H9 (cell line): ENCODE measurements at regions not wholly inside any gene's neighbourhood (a gene's known extent, or its start where the extent isn't known, plus 50 kb on each side); places are given as distances from the start of the nearest gene placed in this dataset.

ENCODE experiments used
- DNase-seq: peaks from one replicate; pipeline ENCODE4 v3.0.0-alpha.2; 2017
- H2AFZ ChIP-seq: one replicate; pipeline ENCODE4 v1.6.1; 2013; ENCODE audit warnings: mild to moderate bottlenecking, low read length, control low read depth, moderate library complexity
- H2AK5ac ChIP-seq: 2 replicates; pipeline ENCODE4 v1.6.1; 2013; ENCODE audit warnings: low read length, control low read depth, mixed read lengths; ENCODE audit not compliant: insufficient read length
- H2BK120ac ChIP-seq: one replicate; pipeline ENCODE4 v1.6.1; 2013; ENCODE audit warnings: low read depth, mild to moderate bottlenecking, low read length, control low read depth, inconsistent platforms; ENCODE audit not compliant: poor library complexity, severe bottlenecking
- H2BK12ac ChIP-seq: 2 replicates; pipeline ENCODE4 v1.6.1; 2013; ENCODE audit warnings: low read length, control low read depth, mixed read lengths, low read depth; ENCODE audit not compliant: insufficient read length
- H2BK15ac ChIP-seq: 2 replicates; pipeline ENCODE4 v1.6.1; 2013; ENCODE audit warnings: low read depth, low read length, control low read depth
- H2BK20ac ChIP-seq: one replicate; pipeline ENCODE4 v1.6.1; 2013; ENCODE audit warnings: low read depth, mild to moderate bottlenecking, low read length, control low read depth, inconsistent platforms; ENCODE audit not compliant: poor library complexity, severe bottlenecking
- H2BK5ac ChIP-seq: 2 replicates; pipeline ENCODE4 v1.6.1; 2013; ENCODE audit warnings: low read length, control low read depth, mixed read lengths; ENCODE audit not compliant: insufficient read length
- H3K14ac ChIP-seq: 2 replicates; pipeline ENCODE4 v1.6.1; 2013; ENCODE audit warnings: low read length, control low read depth; ENCODE audit not compliant: insufficient read depth
- H3K18ac ChIP-seq: 2 replicates; pipeline ENCODE4 v1.6.1; 2013; ENCODE audit warnings: low read depth, mild to moderate bottlenecking, mixed read lengths, low read length, control low read depth; ENCODE audit not compliant: insufficient read length
- H3K23ac ChIP-seq: 2 replicates; pipeline ENCODE4 v1.6.1; 2013; ENCODE audit warnings: low read length, control low read depth, mixed read lengths, low read depth; ENCODE audit not compliant: insufficient read length
- H3K23me2 ChIP-seq: 2 replicates; pipeline ENCODE4 v1.6.1; 2013; ENCODE audit warnings: low read depth, mild to moderate bottlenecking, mixed read lengths, low read length, control low read depth; ENCODE audit not compliant: insufficient read length, poor library complexity, severe bottlenecking
- H3K27ac ChIP-seq: 2 replicates; pipeline ENCODE4 v1.5.1; 2013; ENCODE audit warnings: low read length, control low read depth, mixed read lengths, low read depth; ENCODE audit not compliant: insufficient read length
- H3K27me3 ChIP-seq: 2 replicates; pipeline ENCODE4 v1.6.1; 2013; ENCODE audit warnings: low read length, control low read depth, inconsistent platforms; ENCODE audit not compliant: insufficient read depth
- H3K4ac ChIP-seq: 2 replicates; pipeline ENCODE4 v1.6.1; 2013; ENCODE audit warnings: low read depth, mild to moderate bottlenecking, control low read depth, inconsistent platforms, low read length, moderate library complexity
- H3K4me1 ChIP-seq: 2 replicates; pipeline ENCODE4 v1.6.1; 2013; ENCODE audit warnings: low read length, control low read depth, inconsistent platforms; ENCODE audit not compliant: insufficient read depth
- H3K4me2 ChIP-seq: 2 replicates; pipeline ENCODE4 v1.6.1; 2013; ENCODE audit warnings: low read length, control low read depth, mixed read lengths; ENCODE audit not compliant: insufficient read length, insufficient read depth
- H3K56ac ChIP-seq: 2 replicates; pipeline ENCODE4 v1.6.1; 2013; ENCODE audit warnings: low read depth, mild to moderate bottlenecking, mixed read lengths, low read length, control low read depth; ENCODE audit not compliant: insufficient read length
- H3K79me1 ChIP-seq: 2 replicates; pipeline ENCODE4 v1.6.1; 2013; ENCODE audit warnings: low read depth, mild to moderate bottlenecking, moderate library complexity, low read length, control low read depth, inconsistent platforms; ENCODE audit not compliant: insufficient read depth, poor library complexity, severe bottlenecking
- H3K79me2 ChIP-seq: 2 replicates; pipeline ENCODE4 v1.6.1; 2013; ENCODE audit warnings: low read length, control low read depth, inconsistent platforms; ENCODE audit not compliant: insufficient read depth
- H3K9ac ChIP-seq: 2 replicates; pipeline ENCODE4 v1.6.1; 2013; ENCODE audit warnings: low read length, control low read depth, mixed read lengths; ENCODE audit not compliant: insufficient read length; ENCODE audit errors: extremely low read depth
- H3K9me3 ChIP-seq: one replicate; pipeline ENCODE4 v1.6.1; 2013; ENCODE audit warnings: low read depth, low read length, inconsistent platforms; ENCODE audit not compliant: control insufficient read depth
- H3T11ph ChIP-seq: one replicate; pipeline ENCODE4 v1.6.1; 2013; ENCODE audit warnings: mild to moderate bottlenecking, low read length, control low read depth, inconsistent platforms
- H4K20me1 ChIP-seq: one replicate; pipeline ENCODE4 v1.6.1; 2013; ENCODE audit not compliant: control insufficient read depth, insufficient read length, insufficient read depth
- H4K5ac ChIP-seq: 2 replicates; pipeline ENCODE4 v1.6.1; 2013; ENCODE audit warnings: low read depth, mild to moderate bottlenecking, mixed read lengths, low read length, control low read depth; ENCODE audit not compliant: insufficient read length
- H4K8ac ChIP-seq: replicated peaks from 2 replicates; pipeline ENCODE4 v1.6.1; 2013; ENCODE audit warnings: low read length, control low read depth, mixed read lengths, low read depth; ENCODE audit not compliant: insufficient read length
- H4K91ac ChIP-seq: 2 replicates; pipeline ENCODE4 v1.6.1; 2013; ENCODE audit warnings: low read depth, mild to moderate bottlenecking, moderate library complexity, mixed read lengths, low read length, control low read depth; ENCODE audit not compliant: insufficient read length
- H3K27ac Mint-ChIP-seq, 3 experiments: 2 replicates in 2 of 3; 3 replicates in 1 of 3; pipeline ENCODE4 v1.8.0; 2020 to 2021; ENCODE audit warnings: mixed read lengths in 3 of 3, mild to moderate bottlenecking in 1 of 3, moderate library complexity in 1 of 3
- H3K27me3 Mint-ChIP-seq: 2 replicates; pipeline ENCODE4 v1.8.0; 2021; ENCODE audit warnings: low read depth, mild to moderate bottlenecking, moderate library complexity, mixed read lengths
- H3K36me3 Mint-ChIP-seq, 3 experiments: 2 replicates in 2 of 3; 3 replicates in 1 of 3; pipeline ENCODE4 v1.8.0; 2020 to 2021; ENCODE audit warnings: low read depth in 3 of 3, mixed read lengths in 3 of 3; ENCODE audit not compliant: insufficient read depth in 1 of 3
- H3K4me1 Mint-ChIP-seq, 2 experiments: 2 replicates each; pipeline ENCODE4 v1.8.0; 2020; ENCODE audit warnings: mixed read lengths in 2 of 2
- H3K4me3 Mint-ChIP-seq, 2 experiments: 2 replicates in 1 of 2; 3 replicates in 1 of 2; pipeline ENCODE4 v1.8.0; 2020 to 2021; ENCODE audit warnings: mild to moderate bottlenecking in 2 of 2, mixed read lengths in 2 of 2, moderate library complexity in 1 of 2
- H3K9me3 Mint-ChIP-seq, 2 experiments: 2 replicates in 1 of 2; 3 replicates in 1 of 2; pipeline ENCODE4 v1.8.0; 2020; ENCODE audit warnings: mild to moderate bottlenecking in 2 of 2, mixed read lengths in 2 of 2, moderate library complexity in 1 of 2
- CTCF ChIP-seq: fragments of 200-600 bp; sonication (generic); conservative IDR thresholded peaks from 3 replicates; pipeline ENCODE4 v1.8.0; 2021; ENCODE audit warnings: antibody characterized with exemption, mild to moderate bottlenecking

GRCh38 chr6:122918714-122919113, 77.3 kb upstream of the CLVS2 start:
- no peak overlapping the region for H3T11ph ChIP-seq
- H2AFZ ChIP-seq = no peak overlapping the region
- H3K36me3 Mint-ChIP-seq = peaks cover 0 to 19% (median 0%) of the 10 kb centered on the region in 3 experiments; a peak in 3 of 7 replicates
- H4K8ac ChIP-seq = no peak overlapping the region
- no peaks in the 10 kb centered on the region for H3K9me3 ChIP-seq
- no peak overlapping the region for H3K27ac Mint-ChIP-seq
- H2BK120ac ChIP-seq = no peak overlapping the region
- H3K23me2 ChIP-seq = no peaks in the 10 kb centered on the region
- H3K4me1 ChIP-seq = no peaks in the 10 kb centered on the region
- H3K56ac ChIP-seq = no peak overlapping the region
- no peak overlapping the region for H3K23ac ChIP-seq
- no peak overlapping the region for H2AK5ac ChIP-seq
- no peak overlapping the region for H3K4me2 ChIP-seq
- H3K14ac ChIP-seq = no peak overlapping the region
- H3K79me1 ChIP-seq = no peaks in the 10 kb centered on the region
- peaks cover 18 to 19% of the 10 kb centered on the region in 2 experiments for H3K9me3 Mint-ChIP-seq
- no peak overlapping the region for H4K5ac ChIP-seq
- H3K4me3 Mint-ChIP-seq = no peak overlapping the region
- H3K9ac ChIP-seq = no peak overlapping the region
- peaks cover 2% of the 10 kb centered on the region; the same call in 1 of the 2 replicates for H3K27me3 Mint-ChIP-seq
- no peak for DNase-seq
- no peaks in the 10 kb centered on the region for H3K4me1 Mint-ChIP-seq
- H4K91ac ChIP-seq = no peak overlapping the region
- TF ChIP-seq CTCF = no peak
- no peak overlapping the region for H2BK20ac ChIP-seq
- no peak overlapping the region for H2BK15ac ChIP-seq
- no peak overlapping the region for H3K4ac ChIP-seq
- H3K79me2 ChIP-seq = no peaks in the 10 kb centered on the region
- H3K18ac ChIP-seq = no peak overlapping the region
- no peaks in the 10 kb centered on the region for H4K20me1 ChIP-seq
- H2BK12ac ChIP-seq = no peak overlapping the region
- no peak overlapping the region for H2BK5ac ChIP-seq
- no peak overlapping the region for H3K27ac ChIP-seq
- no peaks in the 10 kb centered on the region for H3K27me3 ChIP-seq
